Middle frontal gyrus (tissue), 1 donor: ENCODE measurements at regions not wholly inside any gene's neighbourhood (a gene's known extent, or its start where the extent isn't known, plus 50 kb on each side); places are given as distances from the start of the nearest gene placed in this dataset.

Source experiments
- DNase-seq: peaks from one replicate; pipeline ENCODE4 v3.0.0-alpha.2; 2015; ENCODE audit warnings: low spot score; ENCODE audit errors: extremely low spot score

DNA sequence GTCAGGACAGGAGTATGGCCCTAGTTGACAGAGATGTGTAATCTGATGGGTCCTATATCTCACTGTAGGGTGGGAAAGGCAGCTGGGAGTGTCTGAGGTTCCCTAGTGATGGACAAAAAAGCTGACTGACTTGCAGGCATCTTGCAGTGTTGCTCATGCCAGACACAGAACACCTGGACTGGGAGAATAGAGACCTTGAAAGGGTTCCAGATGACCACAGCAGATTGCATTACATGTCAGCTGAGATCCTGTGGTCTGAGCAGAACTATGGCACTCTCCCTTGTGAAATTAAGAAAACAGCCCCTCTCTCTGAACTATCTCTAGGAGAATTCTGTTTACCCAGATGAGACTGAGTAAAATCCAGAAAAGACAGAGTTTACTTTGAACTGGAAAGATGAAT is 212.6 kb upstream of the MAN1A1 start:
- DNase-seq, result no peak

DNA sequence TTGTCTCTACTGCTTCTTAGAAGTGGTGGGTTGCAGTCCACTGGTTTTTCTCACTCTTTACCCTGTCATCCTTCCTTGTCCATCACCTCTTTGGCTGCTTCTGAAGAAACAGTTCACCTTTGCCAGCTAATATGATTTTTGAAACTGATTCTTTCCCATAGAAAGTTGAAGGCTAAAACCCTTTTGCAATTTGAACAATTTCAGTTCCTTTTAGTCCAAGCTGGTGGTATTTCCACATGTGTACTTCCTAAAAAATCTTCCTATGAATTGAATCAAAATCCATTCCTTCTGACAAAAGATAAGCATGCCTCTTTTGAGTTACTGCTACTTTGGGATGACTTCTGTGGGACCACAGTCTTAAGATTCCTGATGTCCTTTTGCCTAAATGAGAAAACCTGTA is 210.0 kb upstream of the MAN1A1 start:
- DNase-seq, result no peak

DNA sequence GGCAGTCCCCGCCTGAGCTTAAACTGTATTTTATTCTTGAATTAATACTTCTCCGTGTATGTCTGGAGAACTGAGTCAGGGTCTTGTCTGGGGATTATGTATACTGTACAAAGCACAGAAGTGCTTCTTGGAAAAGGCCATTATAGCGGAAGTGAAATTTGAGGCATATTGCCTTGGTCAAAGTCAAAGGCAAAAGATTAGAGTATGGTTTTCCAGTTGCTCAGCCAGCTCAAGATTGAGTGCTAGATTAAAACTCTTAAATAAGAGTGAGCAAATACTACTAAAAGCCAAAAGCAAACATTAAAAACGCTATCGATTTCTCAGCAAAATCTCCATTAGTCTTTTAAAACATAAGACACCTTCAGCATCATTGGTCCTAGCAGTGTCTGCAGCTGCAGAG is 207.7 kb upstream of the MAN1A1 start:
- DNase-seq, result no peak

GRCh38 chr6:119552021-119552420 is 202.5 kb upstream of the MAN1A1 start:
- DNase-seq, result no peak

DNA sequence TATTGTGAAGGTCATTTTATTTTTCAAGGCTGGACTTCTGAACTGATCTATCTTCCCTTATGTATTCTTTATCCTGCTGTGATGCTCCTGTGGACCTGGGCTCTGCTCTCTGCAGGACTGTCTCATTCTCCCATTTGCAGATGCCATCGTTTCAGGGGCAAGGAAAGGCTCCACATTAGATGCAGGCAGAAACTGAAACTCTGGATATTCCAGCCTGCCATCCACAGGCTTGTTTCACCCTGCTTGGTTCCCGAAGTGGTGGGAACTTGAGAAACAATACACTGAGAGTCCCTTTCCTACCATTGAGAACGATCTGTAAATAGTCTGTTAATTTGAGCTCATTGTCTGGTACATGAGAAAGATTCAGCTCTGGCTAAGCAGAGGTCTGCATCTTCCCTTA is 197.5 kb upstream of the MAN1A1 start:
- DNase-seq, result no peak

DNA sequence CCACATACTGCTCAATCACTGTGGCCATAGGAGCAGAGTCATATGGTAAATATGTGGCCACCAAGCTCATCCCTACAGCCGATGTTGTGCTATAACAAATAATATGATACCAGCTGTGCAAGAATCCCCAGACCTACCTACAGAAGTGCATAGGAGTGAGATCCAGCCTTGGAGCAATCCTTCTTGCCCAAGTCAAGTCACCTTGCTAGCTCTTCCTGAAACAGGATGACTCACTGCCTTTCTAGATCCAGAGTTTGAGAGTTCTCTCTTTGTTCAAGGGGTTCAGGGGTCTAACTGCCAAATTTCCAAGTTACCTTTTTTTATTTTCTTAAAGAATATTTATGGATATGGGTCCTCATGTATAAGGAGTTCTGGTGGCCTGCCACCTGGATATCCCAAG is 195.7 kb upstream of the MAN1A1 start:
- no peak for DNase-seq

DNA sequence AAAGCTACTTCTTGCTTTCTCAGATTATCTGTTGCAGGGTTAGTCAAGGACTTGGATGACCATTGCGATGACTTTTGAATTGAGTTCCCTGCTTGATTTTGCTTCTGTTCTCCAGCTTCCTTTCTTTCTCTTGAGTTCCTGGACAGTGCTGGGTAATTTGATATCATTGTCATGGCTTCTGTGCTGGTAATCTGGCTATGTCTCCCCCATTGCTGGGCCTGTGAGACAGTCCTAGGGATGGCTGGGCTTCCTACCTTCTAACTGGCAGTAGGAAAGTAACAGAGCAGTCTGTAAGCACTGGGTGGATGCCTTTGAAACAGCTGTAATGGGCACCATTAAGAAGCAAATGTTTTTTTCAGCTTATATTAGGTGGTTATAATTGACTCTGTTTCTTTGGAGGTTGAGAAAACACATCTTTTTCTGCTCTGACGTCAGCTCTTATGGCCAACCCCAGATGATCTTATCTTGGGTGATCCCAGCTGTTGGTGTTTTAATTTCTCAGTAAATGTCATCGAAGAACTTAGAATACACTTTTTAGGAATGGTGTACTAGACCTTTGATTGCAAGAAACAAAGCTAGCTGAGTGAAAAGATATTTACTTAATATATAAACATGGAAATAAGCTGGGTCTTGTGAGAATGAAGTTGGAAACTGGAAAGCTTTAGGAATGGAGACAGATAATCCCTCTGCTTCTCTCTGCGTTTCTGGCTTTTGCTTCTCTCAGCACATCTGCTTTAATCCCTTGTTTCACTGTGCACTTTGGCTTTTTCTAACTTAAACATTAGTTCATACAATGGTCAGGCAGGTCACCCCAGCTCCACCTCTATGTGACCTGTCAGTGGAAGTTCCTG is 195.0 kb upstream of the MAN1A1 start:
- no peak for DNase-seq

DNA sequence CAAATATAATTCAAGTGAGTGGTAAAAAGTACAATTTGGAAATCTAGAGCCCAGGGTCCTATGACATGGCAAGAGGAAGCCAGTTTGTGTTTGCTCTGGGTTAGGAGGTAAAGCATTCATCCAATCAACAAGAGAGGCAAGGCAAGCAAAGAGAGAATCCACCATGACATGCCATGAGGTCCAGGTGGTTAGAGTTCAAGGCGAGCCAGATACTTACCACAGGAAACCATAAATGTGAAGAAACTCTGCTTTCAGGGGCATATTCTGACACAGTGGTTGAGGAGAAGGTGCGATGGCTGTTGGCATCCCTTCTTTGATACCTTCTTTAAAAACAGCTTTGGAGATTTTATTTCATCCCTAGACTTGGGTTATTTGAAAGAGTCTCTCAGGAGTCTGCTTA is 193.8 kb upstream of the MAN1A1 start:
- DNase-seq, result no peak

DNA sequence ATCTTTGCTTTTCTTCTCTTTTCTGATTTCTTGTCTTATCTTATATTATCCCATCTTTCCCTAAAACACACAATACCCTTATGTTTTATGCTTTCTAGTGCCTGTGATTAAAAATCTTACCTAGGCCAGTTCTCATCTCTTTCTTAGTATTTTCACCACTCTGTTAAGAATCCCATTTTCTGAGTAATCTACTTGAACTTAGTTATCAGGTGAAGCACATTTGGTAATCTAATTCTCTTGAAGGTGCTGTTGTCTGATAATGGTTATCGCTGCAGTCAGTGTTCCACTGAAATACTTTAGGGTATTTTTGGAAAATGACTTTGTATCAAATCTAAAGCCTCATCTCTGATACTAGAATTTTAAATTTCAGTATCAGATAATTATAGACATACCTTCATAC is 192.5 kb upstream of the MAN1A1 start:
- DNase-seq, result no peak

GRCh38 chr6:119541132-119541905 is 191.8 kb upstream of the MAN1A1 start:
- no peak for DNase-seq

DNA sequence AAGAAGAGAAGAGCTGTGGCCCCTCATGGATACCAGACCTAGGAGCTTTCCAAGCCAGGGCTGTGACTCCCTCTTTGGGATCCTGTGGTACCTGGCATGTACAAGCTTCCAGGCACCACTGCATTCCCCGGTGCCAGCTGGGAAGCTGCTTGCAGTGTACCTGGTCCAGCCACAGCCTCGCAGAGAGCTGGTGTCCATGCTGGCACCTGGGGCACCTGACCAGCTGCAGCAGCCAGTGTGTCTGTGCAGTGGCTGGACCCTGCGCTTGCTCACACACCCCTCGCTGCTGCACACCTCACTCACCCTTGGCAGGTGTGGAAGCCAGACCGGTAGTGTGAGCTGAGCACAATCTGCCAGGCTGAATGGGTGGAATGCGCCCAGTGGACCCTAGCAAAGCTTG is 190.9 kb upstream of the MAN1A1 start:
- no peak for DNase-seq

- no peak for DNase-seq
Observed at GRCh38 chr6:119539066-119539746, 189.6 kb upstream of the MAN1A1 start.

DNA sequence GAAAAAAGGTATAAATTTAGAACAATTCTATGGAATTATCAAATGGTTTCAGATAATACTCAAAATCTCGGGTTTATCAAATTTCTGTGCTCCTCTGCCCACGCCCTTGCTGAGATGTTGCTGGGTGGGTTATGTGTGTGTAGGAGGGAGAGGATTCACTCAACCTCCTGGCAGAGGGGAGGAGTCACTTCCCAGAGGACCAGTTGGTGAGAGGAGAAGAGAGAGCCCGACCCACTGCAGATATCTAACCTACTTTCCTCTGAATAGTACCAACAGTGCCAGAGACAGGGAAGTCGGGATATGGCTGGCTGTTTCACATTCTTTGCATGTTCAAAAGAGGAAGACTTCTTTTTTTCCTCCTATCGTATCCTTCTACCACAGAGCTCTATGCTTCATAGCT is 187.1 kb upstream of the MAN1A1 start:
- no peak for DNase-seq

- DNase-seq, result no peak
Observed at GRCh38 chr6:119535332-119535731, 185.8 kb upstream of the MAN1A1 start.

DNA sequence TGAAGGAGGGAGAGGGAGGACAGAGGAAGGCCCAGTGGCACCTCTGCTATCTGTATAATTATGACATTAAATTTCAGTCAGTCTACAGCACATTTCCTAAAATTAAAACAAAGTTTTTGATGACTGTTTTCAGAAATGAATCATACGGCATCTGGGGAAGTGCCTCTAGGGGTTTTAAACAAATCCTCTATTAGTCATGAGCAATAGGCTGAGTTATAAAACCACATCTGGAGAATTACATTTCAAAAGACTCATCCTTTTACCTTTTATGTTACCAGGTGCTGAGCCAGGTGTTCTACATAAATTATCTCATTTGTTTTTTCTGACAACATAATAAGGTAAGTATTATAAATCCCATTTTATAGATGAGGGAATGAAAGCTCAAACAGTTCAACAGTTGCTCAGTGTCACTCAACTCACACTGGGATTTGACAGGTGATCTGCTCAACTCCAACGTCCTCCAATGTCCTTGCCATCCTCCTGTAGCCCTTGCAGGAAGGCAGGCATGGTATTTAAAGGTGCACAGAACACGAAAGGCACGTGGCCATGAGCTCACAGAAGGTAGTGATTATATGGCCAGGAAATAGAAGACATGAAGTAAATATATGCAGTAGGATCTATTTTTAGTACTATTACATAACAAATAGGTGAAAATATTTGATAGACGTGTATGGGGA is 184.2 kb upstream of the MAN1A1 start:
- no peak for DNase-seq

DNA sequence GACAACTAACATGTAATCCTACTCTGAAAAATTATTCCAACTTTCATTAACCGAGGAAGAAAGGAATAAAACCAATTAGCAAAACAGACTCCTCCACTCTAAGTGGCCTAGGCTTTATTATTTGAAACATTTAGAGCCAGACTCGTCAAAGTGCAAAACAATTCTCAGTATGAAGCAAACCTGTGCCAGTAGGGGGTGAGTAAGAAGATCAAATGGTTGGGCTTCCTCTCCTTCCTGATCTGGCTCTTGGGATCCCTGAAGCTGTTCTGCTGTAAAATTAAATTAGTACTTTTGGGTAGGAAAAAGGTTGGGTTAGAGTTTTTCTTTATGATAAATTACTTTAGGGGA is 177.6 kb upstream of the MAN1A1 start:
- DNase-seq, result no peak

- DNase-seq, result no peak
Observed at GRCh38 chr6:119526561-119527230, 177.1 kb upstream of the MAN1A1 start.

DNA sequence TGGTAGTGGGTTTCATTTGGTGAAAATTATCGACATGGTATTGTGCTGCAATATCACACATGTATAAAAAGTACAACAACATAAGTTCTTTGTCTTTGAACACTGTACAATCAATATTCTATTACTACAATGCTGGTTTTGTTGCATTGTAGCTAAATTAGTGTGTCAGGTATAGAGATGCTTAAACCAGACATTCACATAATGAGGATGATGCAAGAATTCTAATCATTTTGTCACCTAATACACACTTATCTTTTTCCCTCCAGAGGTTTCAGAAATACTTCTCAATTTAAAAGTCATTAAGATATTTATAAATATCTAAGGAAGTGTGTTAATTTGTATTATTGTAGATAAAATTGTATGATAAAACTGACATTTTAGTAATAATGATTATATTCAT is 174.8 kb upstream of the MAN1A1 start:
- DNase-seq, result no peak

- no peak for DNase-seq
Observed at GRCh38 chr6:119523556-119523955, 174.0 kb upstream of the MAN1A1 start.

- no peak for DNase-seq
Observed at GRCh38 chr6:119521251-119521650, 171.7 kb upstream of the MAN1A1 start.

- no peak for DNase-seq
Observed at GRCh38 chr6:119517428-119517827, 167.9 kb upstream of the MAN1A1 start.
